ENCODE measurements at regions not wholly inside any gene's neighbourhood (a gene's known extent, or its start where the extent isn't known, plus 50 kb on each side); places are given as distances from the start of the nearest gene placed in this dataset.
"Not testable (repeated sequence)": the region's sequence is repeated elsewhere in the genome, so short reads cannot be mapped to it uniquely, and the experiment has no call there.

DNA sequence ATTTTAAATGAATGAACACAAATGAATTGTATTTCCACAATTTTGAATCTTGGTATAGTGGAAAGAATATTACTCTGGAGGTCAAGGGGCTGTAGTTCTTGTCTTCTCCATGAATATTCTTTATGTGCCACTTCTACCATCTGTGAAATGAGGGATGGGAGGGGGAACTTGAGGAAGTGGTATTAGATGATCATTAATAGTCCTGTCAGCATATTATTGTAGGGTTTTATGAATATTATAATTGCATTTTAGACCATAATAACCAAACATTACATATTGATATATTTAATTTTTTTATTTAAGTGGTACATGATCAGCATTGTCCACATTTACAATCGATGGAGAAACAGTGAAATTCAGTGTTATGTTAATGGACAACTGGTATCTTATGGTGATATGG lies 205.8 kb downstream of the CCDC74A start:
- TF ChIP-seq, protein P1, sequence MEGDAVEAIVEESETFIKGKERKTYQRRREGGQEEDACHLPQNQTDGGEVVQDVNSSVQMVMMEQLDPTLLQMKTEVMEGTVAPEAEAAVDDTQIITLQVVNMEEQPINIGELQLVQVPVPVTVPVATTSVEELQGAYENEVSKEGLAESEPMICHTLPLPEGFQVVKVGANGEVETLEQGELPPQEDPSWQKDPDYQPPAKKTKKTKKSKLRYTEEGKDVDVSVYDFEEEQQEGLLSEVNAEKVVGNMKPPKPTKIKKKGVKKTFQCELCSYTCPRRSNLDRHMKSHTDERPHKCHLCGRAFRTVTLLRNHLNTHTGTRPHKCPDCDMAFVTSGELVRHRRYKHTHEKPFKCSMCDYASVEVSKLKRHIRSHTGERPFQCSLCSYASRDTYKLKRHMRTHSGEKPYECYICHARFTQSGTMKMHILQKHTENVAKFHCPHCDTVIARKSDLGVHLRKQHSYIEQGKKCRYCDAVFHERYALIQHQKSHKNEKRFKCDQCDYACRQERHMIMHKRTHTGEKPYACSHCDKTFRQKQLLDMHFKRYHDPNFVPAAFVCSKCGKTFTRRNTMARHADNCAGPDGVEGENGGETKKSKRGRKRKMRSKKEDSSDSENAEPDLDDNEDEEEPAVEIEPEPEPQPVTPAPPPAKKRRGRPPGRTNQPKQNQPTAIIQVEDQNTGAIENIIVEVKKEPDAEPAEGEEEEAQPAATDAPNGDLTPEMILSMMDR (IDR thresholded peaks at IDR 0.05) = not testable (repeated sequence)
- not testable (repeated sequence) for TF ChIP-seq POLR2A, POLR2AphosphoS5 (IDR thresholded peaks at IDR 0.05)

All from prostate gland (tissue), 2 donors.